WTC11 (cell line): ENCODE measurements at regions not wholly inside any gene's neighbourhood (a gene's known extent, or its start where the extent isn't known, plus 50 kb on each side); places are given as distances from the start of the nearest gene placed in this dataset.

Experiments used
- ATAC-seq: fragments of 200-7000 bp; cut with Tn5 transposase; 2 replicates; pipeline ENCODE4 v1.10.0; 2021; ENCODE audit warnings: mild to moderate bottlenecking, moderate library complexity
- CTCF ChIA-PET: fragments of 300-600 bp; sonication (Branson Sonifier 250); formaldehyde crosslinking; loops from one replicate; lab custom pipeline; 2021; ENCODE audit warnings: antibody characterized with exemption; lab: Charles Lee
- POLR2A ChIA-PET: fragments of 350-600 bp; sonication (Branson Sonifier 250); formaldehyde crosslinking; loops from one replicate; lab custom pipeline; 2021; ENCODE audit warnings: antibody characterized with exemption; lab: Charles Lee
- DNase-seq: peaks from one replicate; pipeline ENCODE4 v3.0.0; 2021; ENCODE audit warnings: low spot score
- H3K27ac Mint-ChIP-seq: 2 replicates; pipeline ENCODE4 v1.8.0; 2021; ENCODE audit warnings: mixed read lengths
- H3K27me3 Mint-ChIP-seq: 2 replicates; pipeline ENCODE4 v1.8.0; 2021; ENCODE audit warnings: low read depth, mild to moderate bottlenecking, moderate library complexity, mixed read lengths
- H3K36me3 Mint-ChIP-seq: 2 replicates; pipeline ENCODE4 v1.8.0; 2021; ENCODE audit warnings: mixed read lengths
- H3K4me1 Mint-ChIP-seq: 2 replicates; pipeline ENCODE4 v1.8.0; 2022; ENCODE audit warnings: mixed read lengths
- H3K4me3 Mint-ChIP-seq: 2 replicates; pipeline ENCODE4 v1.8.0; 2021; ENCODE audit warnings: mild to moderate bottlenecking, moderate library complexity, mixed read lengths
- H3K9me3 Mint-ChIP-seq: 2 replicates; pipeline ENCODE4 v1.8.0; 2021; ENCODE audit warnings: mixed read lengths
- ATF1 ChIP-seq: sonication (generic); formaldehyde crosslinking; IDR thresholded peaks from 2 replicates; pipeline ENCODE4 v1.8.1; 2023; ENCODE audit warnings: mild to moderate bottlenecking, moderate library complexity, missing genetic modification reagents
- CREB1 ChIP-seq: sonication (generic); formaldehyde crosslinking; IDR thresholded peaks from 2 replicates; pipeline ENCODE4 v1.8.0; 2023; ENCODE audit warnings: mild to moderate bottlenecking, missing genetic modification reagents
- FOXK1 ChIP-seq: sonication (generic); formaldehyde crosslinking; IDR thresholded peaks from 2 replicates; pipeline ENCODE4 v1.8.0; 2022; ENCODE audit warnings: mild to moderate bottlenecking, moderate library complexity, missing genetic modification reagents
- JAZF1 ChIP-seq: fragments of 250-450 bp; sonication (Bioruptor Pico); IDR thresholded peaks from 2 replicates; pipeline ENCODE4 v1.9.0; 2021; ENCODE audit warnings: moderate library complexity, mild to moderate bottlenecking, inconsistent platforms
- NFYB ChIP-seq: sonication (generic); formaldehyde crosslinking; conservative IDR thresholded peaks from 2 replicates; pipeline ENCODE4 v1.8.0; 2022; ENCODE audit warnings: low read depth, missing genetic modification reagents
- OVOL2 ChIP-seq: fragments of 250-450 bp; sonication (Bioruptor Pico); IDR thresholded peaks from 2 replicates; pipeline ENCODE4 v1.9.0; 2021; ENCODE audit warnings: mild to moderate bottlenecking, borderline replicate concordance
- RELA ChIP-seq: sonication (generic); formaldehyde crosslinking; IDR thresholded peaks from 2 replicates; pipeline ENCODE4 v1.8.1; 2022; ENCODE audit warnings: missing genetic modification reagents, mild to moderate bottlenecking, borderline replicate concordance
- SMAD3 ChIP-seq: sonication (generic); formaldehyde crosslinking; IDR thresholded peaks from 2 replicates; pipeline ENCODE4 v1.8.0; 2022; ENCODE audit warnings: missing genetic modification reagents, mild to moderate bottlenecking, borderline replicate concordance
- SMAD4 ChIP-seq: sonication (generic); formaldehyde crosslinking; IDR thresholded peaks from 2 replicates; pipeline ENCODE4 v1.8.0; 2022; ENCODE audit warnings: mild to moderate bottlenecking, missing genetic modification reagents
- SP1 ChIP-seq: sonication (generic); formaldehyde crosslinking; conservative IDR thresholded peaks from 2 replicates; pipeline ENCODE4 v1.8.1; 2022; ENCODE audit warnings: missing genetic modification reagents
- TEAD4 ChIP-seq: sonication (generic); formaldehyde crosslinking; IDR thresholded peaks from 2 replicates; pipeline ENCODE4 v1.8.0; 2022; ENCODE audit warnings: mild to moderate bottlenecking, missing genetic modification reagents
- ZNF219 ChIP-seq: sonication (generic); formaldehyde crosslinking; IDR thresholded peaks from 2 replicates; pipeline ENCODE4 v1.8.0; 2023; ENCODE audit warnings: missing genetic modification reagents, mild to moderate bottlenecking, borderline replicate concordance
- ZNF263 ChIP-seq: sonication (generic); formaldehyde crosslinking; IDR thresholded peaks from 2 replicates; pipeline ENCODE4 v1.8.1; 2022; ENCODE audit warnings: low read depth, mild to moderate bottlenecking, moderate library complexity, missing genetic modification reagents
- TF ChIP-seq, protein P1 (sequence below): sonication (generic); formaldehyde crosslinking; IDR thresholded peaks from 2 replicates; pipeline ENCODE4 v1.8.0; 2022; ENCODE audit warnings: mild to moderate bottlenecking, missing genetic modification reagents
- TF ChIP-seq, protein P2 (sequence below): sonication (generic); formaldehyde crosslinking; conservative IDR thresholded peaks from 2 replicates; pipeline ENCODE4 v1.8.1; 2023; ENCODE audit warnings: mild to moderate bottlenecking, low read depth, missing genetic modification reagents, moderate library complexity
- TF ChIP-seq, protein P3 (sequence below): sonication (generic); formaldehyde crosslinking; IDR thresholded peaks from 2 replicates; pipeline ENCODE4 v1.8.0; 2023; ENCODE audit warnings: missing genetic modification reagents
- TF ChIP-seq, protein P4 (sequence below): sonication (generic); formaldehyde crosslinking; IDR thresholded peaks from 2 replicates; pipeline ENCODE4 v1.8.0; 2022; ENCODE audit warnings: missing genetic modification reagents
- TF ChIP-seq, protein P5 (sequence below): sonication (generic); formaldehyde crosslinking; conservative IDR thresholded peaks from 2 replicates; pipeline ENCODE4 v1.8.1; 2022; ENCODE audit warnings: mild to moderate bottlenecking, missing genetic modification reagents
- TF ChIP-seq, protein P6 (sequence below): fragments of 250-450 bp; sonication (Bioruptor Pico); IDR thresholded peaks from 2 replicates; pipeline ENCODE4 v1.9.0; 2021; ENCODE audit warnings: mild to moderate bottlenecking
- TF ChIP-seq, protein P7 (sequence below): sonication (generic); formaldehyde crosslinking; IDR thresholded peaks from 2 replicates; pipeline ENCODE4 v1.8.1; 2022; ENCODE audit warnings: mild to moderate bottlenecking, missing genetic modification reagents, moderate library complexity, borderline replicate concordance

DNA sequence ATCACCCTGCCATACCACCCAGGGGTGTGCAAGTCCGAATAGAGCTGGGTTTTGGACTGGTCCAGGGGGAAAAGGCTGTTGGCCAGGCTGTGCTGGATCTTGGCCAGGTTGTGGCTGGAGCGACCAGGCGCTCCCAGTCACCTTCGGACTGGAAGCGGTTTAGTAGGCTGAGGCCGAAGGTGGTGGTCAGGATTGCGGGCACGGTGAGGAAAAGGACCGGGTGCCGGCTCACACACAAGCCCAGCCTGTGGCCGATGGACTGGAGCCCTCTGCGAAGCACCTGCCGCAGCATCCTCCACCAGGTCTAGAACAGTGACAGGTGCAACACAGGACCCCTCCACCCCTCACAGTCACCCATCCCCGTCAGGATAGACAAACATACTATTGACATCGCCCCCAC is 590.6 kb upstream of the PTCHD4 start:
- Mint-ChIP-seq H3K27me3 (no peaks in the 10 kb centered on the region; the same call in 1 of the 2 replicates), H3K4me3 (no peak overlapping the region), H3K4me1 (no peaks in the 10 kb centered on the region), H3K27ac (no peak overlapping the region), H3K9me3 (peaks cover 22% of the 10 kb centered on the region), H3K36me3 (no peaks in the 10 kb centered on the region)
- TF ChIP-seq, protein P1, sequence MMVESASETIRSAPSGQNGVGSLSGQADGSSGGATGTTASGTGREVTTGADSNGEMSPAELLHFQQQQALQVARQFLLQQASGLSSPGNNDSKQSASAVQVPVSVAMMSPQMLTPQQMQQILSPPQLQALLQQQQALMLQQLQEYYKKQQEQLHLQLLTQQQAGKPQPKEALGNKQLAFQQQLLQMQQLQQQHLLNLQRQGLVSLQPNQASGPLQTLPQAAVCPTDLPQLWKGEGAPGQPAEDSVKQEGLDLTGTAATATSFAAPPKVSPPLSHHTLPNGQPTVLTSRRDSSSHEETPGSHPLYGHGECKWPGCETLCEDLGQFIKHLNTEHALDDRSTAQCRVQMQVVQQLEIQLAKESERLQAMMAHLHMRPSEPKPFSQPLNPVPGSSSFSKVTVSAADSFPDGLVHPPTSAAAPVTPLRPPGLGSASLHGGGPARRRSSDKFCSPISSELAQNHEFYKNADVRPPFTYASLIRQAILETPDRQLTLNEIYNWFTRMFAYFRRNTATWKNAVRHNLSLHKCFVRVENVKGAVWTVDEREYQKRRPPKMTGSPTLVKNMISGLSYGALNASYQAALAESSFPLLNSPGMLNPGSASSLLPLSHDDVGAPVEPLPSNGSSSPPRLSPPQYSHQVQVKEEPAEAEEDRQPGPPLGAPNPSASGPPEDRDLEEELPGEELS = no peak
- TF ChIP-seq, protein P2, sequence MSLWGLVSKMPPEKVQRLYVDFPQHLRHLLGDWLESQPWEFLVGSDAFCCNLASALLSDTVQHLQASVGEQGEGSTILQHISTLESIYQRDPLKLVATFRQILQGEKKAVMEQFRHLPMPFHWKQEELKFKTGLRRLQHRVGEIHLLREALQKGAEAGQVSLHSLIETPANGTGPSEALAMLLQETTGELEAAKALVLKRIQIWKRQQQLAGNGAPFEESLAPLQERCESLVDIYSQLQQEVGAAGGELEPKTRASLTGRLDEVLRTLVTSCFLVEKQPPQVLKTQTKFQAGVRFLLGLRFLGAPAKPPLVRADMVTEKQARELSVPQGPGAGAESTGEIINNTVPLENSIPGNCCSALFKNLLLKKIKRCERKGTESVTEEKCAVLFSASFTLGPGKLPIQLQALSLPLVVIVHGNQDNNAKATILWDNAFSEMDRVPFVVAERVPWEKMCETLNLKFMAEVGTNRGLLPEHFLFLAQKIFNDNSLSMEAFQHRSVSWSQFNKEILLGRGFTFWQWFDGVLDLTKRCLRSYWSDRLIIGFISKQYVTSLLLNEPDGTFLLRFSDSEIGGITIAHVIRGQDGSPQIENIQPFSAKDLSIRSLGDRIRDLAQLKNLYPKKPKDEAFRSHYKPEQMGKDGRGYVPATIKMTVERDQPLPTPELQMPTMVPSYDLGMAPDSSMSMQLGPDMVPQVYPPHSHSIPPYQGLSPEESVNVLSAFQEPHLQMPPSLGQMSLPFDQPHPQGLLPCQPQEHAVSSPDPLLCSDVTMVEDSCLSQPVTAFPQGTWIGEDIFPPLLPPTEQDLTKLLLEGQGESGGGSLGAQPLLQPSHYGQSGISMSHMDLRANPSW (CRISPR knock-in tag) = no peak
- TF ChIP-seq OVOL2 (CRISPR knock-in tag) (no peak), NFYB (CRISPR knock-in tag) (no peak), SMAD3 (no peak), RELA (CRISPR knock-in tag) (no peak), CREB1 (CRISPR knock-in tag) (no peak), SMAD4 (CRISPR knock-in tag) (no peak), JAZF1 (no peak), ZNF263 (CRISPR knock-in tag) (no peak), SP1 (CRISPR knock-in tag) (no peak), TEAD4 (no peak), ATF1 (CRISPR knock-in tag) (no peak), FOXK1 (CRISPR knock-in tag) (no peak), ZNF219 (CRISPR knock-in tag) (no peak)
- TF ChIP-seq, protein P3, sequence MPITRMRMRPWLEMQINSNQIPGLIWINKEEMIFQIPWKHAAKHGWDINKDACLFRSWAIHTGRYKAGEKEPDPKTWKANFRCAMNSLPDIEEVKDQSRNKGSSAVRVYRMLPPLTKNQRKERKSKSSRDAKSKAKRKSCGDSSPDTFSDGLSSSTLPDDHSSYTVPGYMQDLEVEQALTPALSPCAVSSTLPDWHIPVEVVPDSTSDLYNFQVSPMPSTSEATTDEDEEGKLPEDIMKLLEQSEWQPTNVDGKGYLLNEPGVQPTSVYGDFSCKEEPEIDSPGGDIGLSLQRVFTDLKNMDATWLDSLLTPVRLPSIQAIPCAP = no peak
- TF ChIP-seq, protein P4, sequence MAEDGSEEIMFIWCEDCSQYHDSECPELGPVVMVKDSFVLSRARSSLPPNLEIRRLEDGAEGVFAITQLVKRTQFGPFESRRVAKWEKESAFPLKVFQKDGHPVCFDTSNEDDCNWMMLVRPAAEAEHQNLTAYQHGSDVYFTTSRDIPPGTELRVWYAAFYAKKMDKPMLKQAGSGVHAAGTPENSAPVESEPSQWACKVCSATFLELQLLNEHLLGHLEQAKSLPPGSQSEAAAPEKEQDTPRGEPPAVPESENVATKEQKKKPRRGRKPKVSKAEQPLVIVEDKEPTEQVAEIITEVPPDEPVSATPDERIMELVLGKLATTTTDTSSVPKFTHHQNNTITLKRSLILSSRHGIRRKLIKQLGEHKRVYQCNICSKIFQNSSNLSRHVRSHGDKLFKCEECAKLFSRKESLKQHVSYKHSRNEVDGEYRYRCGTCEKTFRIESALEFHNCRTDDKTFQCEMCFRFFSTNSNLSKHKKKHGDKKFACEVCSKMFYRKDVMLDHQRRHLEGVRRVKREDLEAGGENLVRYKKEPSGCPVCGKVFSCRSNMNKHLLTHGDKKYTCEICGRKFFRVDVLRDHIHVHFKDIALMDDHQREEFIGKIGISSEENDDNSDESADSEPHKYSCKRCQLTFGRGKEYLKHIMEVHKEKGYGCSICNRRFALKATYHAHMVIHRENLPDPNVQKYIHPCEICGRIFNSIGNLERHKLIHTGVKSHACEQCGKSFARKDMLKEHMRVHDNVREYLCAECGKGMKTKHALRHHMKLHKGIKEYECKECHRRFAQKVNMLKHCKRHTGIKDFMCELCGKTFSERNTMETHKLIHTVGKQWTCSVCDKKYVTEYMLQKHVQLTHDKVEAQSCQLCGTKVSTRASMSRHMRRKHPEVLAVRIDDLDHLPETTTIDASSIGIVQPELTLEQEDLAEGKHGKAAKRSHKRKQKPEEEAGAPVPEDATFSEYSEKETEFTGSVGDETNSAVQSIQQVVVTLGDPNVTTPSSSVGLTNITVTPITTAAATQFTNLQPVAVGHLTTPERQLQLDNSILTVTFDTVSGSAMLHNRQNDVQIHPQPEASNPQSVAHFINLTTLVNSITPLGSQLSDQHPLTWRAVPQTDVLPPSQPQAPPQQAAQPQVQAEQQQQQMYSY (CRISPR knock-in tag) = no peak
- TF ChIP-seq, protein P5, sequence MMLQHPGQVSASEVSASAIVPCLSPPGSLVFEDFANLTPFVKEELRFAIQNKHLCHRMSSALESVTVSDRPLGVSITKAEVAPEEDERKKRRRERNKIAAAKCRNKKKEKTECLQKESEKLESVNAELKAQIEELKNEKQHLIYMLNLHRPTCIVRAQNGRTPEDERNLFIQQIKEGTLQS = no peak
- TF ChIP-seq, protein P6, sequence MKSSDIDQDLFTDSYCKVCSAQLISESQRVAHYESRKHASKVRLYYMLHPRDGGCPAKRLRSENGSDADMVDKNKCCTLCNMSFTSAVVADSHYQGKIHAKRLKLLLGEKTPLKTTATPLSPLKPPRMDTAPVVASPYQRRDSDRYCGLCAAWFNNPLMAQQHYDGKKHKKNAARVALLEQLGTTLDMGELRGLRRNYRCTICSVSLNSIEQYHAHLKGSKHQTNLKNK = no peak
- TF ChIP-seq, protein P7, sequence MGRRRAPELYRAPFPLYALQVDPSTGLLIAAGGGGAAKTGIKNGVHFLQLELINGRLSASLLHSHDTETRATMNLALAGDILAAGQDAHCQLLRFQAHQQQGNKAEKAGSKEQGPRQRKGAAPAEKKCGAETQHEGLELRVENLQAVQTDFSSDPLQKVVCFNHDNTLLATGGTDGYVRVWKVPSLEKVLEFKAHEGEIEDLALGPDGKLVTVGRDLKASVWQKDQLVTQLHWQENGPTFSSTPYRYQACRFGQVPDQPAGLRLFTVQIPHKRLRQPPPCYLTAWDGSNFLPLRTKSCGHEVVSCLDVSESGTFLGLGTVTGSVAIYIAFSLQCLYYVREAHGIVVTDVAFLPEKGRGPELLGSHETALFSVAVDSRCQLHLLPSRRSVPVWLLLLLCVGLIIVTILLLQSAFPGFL (CRISPR knock-in tag) = no peak
- ATAC-seq (no peak; the same call in 1 of the 2 replicates), DNase-seq (no peak)
- POLR2A ChIA-PET = no interaction called here
- CTCF ChIA-PET = no interaction called here
